ENCODE measurements at regions not wholly inside any gene's neighbourhood (a gene's known extent, or its start where the extent isn't known, plus 50 kb on each side); places are given as distances from the start of the nearest gene placed in this dataset.

DNA sequence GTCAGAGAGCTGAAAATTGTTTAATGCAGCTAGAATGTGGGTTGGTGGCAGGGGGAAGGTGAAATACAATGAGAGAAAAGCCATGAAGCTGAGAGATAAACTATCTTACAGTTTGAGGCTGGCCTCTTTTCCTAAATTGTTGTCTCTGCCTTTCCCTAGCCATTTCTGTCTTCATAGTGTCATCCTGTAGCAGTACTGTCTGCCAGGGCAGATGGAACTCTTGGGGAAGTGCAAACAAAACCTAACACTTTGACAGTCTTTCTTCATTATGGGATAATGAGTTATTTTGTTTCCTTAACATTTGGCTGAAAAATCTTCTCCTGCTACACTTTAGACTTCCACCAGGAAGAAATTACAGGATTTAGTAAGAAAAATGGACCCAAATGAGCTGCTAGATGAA is 197.8 kb upstream of the ARX start:
- no peak for DNase-seq

DNA sequence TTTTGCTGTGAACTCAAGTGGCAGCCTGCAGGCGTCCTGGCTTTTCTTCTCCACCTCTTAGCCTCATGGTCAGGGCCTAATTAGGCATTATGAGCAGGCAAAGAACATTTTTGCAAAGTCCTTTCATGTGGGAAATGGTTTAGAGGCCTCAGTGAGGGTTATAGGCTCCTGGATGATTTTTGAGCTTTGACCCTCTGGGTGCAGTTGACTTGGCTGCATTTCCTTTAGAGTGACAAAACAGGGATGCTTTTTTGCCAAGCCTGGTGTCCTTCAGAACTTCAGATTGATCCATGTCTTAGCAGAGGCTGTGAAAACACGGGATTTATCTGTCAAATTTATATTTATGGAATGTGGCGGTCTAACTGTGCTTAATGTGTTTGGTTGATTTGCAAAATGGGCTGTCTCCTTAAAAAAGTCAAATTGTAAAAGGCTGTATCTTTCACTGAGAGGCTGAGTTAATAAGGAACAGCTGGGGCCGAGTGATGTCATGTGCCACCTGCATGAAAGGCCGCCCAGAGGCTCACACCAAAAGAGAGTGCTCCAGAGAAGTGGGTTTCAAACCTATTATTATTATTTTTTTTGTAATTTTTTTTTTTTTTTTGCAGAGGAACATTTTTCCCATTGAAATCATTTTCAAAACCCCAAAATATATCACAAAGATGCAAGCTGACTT is 192.2 kb upstream of the ARX start:
- DNase-seq = no peak

DNA sequence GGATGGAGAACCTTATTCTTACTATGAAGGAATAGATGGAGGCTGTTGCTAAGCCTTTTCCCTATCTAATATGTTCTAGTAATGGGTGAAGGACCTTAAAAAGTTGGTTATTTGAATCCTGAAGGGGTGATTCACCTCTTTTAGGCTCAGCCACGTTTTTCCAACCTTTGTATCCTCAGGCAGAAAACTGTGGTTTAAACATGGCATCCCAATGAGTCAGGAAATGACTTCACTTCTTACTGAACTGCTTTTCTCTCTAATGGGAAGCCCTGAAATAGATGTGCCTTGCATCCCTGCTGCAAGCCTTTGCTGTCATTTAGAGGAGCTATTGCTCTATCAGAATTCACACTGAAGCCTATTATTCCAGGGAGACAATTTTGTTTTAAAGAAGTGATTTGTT is 191.0 kb upstream of the ARX start:
- no peak for DNase-seq

DNA sequence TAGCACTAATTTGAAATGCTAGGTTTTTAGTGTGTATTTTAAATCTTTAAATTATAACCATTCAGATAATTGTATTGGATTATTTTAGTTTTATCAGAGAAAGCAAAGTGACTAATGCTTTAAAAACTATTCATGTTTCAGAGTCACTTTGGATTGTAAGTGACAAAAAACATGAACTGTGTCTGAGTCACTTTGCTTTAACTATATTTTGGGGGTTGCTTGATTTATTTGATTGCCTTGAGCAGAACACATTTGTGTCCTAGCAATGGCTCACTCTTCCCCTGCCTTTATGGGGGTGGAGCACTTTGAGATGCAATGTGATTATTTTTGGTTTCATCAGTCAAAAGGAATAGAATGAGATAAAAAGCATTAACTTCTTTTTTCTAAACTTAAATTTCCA is 188.4 kb upstream of the ARX start:
- DNase-seq = no peak

DNA sequence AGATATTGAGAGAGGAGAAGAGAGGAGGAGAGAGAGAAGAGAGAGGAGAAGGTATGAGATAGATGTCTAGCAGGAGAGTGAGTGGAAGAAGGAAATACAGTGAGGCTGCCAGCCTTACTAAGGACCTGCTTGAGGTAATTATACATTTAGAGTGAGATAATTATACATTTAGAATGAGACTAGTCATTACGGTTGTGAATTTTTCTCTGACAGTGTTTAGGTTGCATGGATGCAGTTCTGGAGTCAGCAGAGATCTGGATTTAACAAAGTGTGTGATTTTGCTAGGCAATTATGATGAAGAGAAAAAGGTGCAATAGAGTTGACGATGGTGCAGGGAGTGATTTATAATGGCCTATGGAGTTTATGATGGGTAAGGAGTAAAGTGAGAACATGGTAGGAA is 187.1 kb upstream of the ARX start:
- no peak for DNase-seq

DNA sequence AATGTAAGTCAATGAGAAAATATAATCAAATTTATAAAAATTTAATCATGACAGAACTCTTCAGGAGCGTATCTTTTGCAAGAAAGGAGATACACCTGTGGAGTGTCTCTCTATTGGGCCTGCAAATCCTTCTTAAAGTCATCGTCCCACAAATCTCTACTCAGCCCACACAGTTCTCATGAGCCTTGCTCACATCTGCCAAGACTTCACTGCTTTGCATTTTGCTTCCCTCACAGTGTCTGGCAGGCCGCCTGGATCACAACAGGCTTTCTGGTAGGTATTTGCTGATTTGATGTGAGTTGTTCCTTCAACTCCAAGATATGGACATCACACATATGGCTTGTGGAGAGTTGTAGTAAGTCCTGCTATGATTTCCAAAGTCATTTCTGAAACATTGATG is 183.1 kb upstream of the ARX start:
- DNase-seq = no peak

DNA sequence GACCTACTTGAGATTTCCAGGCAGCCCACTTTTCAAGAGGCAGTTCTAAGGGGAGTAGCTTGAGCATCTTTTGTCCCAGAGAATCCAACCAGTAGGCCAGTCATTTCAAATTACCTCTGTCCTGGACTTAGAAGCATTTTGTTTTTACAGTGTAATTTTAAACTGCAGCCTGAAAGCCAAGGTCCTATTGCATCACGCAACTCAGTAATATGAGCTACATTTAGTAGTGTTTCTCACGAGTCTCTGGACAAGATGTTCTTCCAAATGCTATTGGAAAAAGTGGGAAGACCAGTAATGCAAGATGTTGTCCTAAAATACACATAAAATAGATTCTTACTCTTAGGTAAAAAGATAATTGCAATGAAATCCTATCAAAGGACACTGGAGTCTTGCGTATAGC is 182.5 kb upstream of the ARX start:
- no peak for DNase-seq

DNA sequence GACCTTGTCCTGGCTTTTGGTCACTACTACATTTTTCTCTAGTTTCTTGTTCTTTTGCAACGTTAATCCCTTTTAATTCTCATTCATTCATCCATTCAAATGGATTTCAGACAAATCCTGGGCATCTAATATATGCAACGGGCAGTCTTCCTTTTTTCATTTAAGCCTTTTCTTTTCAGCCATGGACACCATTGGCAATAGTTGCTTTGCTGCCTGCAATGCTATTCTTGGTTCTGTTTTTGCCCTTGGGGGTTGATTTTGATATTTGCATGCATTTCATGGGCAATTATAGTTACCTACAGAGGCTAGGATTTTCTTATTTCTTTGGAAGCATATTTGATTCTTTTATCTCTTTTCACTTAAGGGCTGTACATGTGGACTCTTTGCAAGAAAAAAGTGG is 180.5 kb upstream of the ARX start:
- DNase-seq = no peak

DNA sequence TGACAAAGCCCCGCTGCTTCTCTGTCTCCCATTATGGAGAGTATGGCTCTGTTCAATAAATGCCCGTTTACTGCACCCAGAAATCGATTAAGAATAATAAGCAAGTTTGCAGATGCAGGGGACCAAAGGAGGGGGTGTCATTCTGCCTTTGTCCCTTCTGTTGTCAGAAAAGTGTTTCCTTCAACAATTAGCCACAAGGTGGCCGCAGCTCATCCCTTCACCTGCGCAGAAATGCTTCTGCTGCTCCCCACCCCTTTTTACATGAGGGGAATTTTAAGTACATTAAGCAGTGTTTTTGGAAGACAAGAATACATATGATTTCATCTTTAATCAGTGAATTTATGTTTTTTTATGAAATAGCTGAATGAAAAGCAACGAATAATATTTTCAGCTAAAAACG is 175.6 kb upstream of the ARX start:
- DNase-seq = no peak

DNA sequence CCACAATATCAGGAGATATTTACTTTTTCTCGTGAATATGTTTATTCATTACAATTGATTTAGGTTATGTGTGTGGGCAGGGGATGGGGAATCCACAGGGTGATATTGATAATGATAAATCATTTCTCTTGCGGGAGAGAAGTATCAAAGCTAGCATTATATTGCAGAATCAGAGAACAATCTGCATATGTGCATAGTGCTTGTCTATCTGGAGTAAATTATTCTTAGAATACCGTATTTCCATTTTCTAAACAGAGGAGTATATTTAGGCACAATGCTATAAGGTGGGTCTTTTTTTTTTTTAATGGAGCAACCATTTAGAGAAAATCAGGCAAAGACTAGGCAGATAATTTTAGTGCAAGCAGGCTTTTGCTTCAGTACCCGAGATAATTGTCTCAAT is 166.0 kb upstream of the ARX start:
- no peak for DNase-seq

DNA sequence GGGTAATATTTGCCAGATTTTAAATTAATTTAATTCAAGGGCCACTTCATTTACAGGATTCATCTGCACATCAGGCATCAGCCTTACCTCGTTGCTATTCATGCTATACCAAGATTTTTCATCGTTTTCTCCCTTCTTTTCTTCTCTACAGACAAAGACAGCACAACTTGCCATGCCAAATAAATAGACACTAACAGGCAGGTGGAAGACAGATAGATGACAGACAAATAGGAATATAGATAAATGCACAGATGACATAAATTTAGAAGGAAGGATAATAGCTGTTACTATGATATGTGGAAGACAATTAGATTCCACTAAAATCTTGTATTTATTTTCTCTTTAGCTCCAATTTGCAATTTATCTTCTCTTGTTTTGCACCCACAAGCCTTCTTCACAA is 164.5 kb upstream of the ARX start:
- DNase-seq = no peak

DNA sequence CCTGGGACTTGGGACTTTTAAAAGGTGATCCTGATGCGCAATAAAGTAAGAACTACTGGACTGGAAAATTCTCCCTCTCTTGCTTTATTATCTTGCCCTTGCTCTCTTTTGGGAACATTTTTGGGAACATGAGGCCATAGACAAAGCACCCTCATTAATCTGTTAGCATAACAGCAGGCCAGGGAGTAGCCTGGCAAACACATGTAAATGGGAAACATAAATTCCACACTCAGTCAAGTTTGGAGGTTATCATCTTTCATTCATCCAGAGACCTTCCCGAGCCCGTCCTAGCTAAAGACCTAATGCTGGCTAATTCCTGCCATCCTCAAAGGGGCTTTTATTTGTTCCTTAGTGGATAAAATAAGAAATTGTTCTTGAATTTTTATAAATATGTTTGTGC is 162.8 kb upstream of the ARX start:
- DNase-seq = no peak

DNA sequence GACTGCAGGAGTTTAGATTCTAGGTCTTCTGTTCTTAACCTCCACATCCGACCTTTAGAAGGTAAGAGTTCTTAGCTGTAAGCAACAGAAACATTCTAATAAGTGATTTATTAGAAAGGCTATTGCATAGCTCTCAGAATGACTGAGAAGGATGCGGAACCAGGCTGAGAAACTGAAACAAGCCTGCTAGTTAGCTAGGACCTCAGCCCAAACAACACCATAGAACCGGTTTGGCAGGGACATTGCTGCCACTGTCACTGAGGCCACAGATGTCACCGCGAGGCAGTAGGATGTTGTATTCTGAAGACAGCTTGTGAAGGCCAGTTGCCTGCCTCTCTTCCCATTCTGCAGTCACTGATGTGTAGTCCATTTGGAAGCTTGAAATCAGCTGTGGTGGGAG is 160.0 kb upstream of the ARX start:
- DNase-seq = no peak

DNA sequence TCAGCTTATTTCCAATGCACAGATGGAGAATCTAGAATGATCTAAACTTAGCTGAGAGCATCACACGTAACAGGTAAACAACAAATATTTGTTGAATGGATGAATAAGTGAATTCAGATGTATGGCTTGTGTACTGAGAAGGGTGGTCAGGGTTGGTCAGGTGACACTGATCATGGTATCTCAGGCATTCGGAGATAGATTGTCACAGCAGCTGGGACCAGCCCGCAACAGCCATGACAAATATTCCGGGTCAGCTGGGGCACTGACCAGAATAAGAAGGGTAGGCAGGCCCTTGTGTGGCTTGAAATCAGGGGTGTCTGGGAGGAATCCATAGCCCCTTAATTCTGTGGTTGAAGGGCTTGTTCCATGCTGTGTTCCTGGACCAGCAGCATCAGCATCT is 159.4 kb upstream of the ARX start:
- DNase-seq = no peak

DNA sequence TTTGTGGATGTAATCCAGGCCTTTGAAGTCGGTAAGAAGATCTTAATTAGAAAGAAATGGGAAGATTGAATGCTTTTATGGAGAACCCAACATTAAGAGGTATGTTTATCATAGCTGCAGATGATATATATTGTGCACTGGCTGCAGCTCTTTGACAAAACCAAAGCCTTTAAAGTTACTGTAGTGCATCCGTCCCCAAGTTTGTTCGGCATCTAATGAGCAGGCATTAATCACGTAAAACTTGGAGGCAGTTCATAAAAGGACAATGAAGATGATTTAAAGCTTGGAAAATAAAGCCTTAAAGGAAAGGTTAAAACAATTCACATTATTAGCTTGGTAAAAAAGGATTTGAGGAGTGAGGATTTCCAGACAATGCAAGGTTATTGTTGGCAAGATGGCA is 150.8 kb upstream of the ARX start:
- DNase-seq = no peak

DNA sequence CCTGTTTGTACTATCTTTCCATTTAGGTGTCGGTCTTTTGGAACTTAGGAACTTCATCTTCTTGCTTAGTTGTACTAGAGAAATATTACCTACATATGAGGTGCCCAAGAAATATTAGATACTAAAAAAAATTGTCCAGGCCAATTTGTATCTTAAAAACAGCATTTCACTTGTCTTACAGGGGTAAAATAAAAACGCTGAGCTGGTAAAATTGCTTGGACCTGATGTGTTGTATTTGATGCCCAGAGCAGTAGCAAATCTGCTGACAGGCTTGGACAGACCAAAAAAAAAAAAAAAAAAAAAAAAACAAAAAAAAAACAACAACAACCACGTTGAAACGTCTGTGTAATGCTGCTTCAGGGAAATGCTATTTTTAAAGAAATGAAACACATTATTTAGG is 150.4 kb upstream of the ARX start:
- DNase-seq = no peak

DNA sequence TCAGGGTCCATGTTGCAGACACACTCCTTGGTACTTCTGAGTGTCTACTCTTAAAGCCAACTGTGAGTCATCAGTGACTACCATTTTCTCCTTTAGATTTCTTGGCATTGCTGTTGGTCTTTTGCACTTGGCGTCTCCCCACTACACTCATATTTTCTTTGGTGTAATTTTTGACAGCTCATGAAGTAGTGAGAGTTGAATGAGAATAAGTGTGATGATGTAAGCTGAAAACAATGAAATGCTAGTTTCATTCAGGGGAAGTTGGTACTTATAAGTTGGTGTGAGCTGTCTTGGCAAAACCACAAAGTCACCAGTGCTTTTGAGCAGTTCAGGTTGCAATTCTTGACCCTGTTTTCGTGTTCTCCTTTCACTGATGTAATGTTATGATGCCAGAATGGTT is 142.9 kb upstream of the ARX start:
- no peak for DNase-seq

DNA sequence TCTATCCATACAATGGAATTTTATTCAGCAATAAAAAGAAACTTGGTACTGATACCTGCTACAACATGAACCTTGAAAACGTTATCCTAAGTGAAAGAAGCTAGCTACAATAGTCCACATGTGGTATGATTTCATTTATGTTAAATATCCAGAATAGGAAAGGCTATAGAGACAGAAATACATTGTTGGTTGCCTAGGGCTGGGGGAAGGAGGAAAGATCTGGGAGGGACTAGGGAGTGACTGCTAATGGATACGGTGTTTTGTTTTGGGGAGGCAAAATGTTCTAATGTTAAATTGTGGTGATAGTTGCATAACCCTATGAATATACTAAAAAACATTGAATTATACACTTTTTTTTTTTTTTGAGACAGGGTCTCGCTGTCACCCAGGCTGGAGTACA is 141.1 kb upstream of the ARX start:
- DNase-seq = no peak

DNA sequence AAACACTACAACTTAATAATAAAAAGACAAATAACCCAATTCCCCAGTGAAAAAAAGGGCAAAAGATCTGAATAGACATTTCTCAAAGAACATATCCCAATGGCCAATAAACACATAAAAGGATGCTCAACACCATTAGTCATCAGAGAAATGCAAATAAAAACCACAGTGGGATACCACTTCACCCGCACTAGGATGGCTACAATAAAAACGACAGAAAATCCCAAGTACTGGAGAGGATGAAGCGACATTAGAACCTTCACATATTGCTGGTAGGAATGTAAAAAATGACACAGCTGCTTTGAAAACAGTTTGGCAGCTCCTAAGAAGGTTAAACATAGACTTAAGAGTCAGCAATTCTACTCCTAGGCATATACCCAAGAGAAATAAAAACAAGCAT is 140.6 kb upstream of the ARX start:
- DNase-seq = no peak

DNA sequence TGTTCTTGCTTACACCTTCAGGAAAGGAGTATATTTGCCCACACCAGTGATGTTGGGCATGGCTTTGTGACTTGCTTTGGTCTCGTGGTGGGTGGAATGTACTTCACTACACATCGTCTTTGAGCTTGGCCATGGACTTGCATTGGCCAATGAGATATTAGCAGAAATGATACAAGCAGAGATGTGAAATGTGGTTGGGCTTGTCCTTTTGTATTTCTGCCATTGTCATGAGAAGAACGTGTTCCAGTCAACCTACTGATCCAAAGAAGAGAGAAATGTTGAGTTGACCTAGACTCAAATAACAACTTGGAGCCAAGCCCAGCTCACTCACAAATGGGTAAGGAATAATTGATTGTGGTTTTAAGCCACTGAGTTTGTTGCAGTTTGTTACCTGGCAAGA is 138.4 kb upstream of the ARX start:
- DNase-seq = no peak

DNA sequence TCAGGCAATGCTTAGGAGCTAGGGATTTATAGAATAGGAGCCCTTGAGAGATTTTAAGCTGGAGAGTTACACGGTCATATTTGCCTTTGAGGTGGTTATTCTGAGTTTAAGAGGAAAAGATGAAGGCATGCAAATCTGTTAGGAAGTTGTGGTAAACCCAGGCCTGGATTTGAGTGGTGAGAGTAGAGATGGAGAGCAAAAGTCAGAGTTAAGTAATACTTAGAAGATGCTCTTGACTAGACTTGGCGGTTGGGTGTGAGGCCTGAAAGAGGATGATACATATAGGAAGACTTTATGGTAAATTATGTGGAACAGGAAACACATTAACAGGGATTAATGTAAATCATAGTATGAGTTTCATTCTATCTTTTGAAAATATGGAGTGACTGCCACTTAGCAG is 136.0 kb upstream of the ARX start:
- no peak for DNase-seq

DNA sequence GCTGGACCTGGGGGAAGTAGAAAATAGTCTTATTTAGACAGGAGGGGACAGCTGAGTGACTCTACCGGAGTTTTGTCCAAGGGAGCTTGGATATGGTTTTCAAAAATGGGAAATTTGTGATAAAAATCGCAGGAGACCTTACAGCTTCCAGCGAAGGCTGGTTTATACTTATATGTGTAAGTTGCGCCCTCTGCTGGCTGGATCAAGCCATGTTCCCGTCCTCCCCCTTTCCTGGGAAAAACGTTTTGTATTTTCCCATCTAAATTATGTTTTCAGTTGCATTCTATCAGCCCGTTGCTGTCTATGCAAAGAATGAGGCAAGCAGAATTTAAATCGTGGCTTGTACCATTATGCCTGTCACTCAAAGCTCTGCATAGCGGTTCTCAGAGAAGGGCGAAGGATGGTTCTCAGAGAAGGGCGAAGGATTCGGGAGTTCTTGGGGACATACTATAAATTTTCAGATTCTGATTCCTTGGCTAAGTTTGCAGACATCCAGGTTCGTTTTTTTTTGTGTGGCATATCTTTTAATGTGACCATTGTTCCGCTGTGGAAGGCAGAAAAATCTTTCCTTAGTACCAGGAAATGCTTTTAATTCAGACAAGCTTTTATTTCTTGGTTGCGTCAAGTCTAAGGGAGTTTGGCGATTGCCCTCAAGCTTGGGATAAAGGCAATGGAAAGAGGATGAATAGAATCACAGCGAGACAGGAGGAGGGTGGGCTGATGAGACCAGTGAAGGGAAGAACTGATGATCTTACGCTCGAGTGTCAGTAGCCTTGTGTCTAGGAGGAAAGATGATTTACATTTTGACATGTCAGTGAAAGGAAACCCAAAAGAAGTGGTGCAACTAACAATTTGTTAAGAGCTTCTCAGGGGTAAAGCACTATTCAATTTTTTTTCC is 128.5 kb upstream of the ARX start:
- DNase-seq = peak; percentile 11 to 15

DNA sequence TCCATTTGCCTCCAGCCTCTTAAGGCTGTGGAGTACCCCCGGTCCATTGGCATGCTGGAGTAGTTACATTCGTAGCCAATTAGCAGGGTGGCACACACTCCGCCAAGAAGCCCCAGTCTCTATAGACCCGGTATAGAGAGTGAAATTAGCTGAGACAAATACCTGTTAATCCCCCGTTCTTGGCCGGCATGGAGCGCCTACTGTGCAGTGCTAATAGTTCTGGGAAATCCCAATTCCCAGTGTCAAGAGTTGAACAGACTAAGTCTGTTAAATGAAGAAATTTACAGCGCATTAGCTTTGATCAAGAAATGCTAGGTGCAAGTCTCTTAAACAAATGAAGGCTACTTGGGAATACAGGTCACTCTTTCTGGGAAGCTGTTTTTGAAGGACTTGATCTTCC is 127.8 kb upstream of the ARX start:
- no peak for DNase-seq

DNA sequence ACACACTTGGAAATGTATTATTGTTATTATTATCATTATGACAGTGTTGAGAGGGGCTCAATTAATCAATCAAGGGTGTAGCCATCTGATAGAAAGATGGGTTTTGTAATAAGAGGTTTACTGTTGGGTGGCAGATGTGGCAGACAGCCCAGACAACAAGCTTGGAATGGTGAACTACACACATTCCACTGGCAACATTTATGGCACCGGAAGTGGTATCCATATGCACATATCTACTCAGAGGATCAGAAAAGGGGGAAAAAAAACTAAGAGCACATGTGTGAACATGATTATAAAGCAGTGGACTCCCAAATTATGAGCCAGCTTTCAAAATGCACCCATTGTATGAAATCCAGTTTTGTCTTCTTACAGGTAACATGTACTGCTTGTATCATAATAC is 125.9 kb upstream of the ARX start:
- DNase-seq = no peak

DNA sequence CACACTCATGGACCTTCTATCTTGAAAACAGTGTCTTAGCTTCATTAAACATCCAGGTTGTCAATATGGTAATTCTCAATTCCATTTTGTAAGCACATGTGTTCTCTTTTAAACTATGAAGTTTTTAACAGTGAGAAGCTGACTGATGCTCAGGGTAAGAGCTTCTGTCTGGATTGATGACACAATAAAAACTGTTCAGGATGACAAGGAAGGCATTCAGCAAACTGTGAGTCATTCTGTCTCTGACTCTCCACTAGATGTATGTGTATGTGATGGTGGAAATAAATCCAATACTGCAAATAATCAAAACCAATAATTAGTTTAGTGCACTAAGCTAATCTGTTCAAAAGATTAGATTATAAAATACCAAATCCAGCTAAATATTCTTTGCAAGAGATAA is 115.3 kb upstream of the ARX start:
- no peak for DNase-seq
